PC-3 (cell line): ENCODE measurements at regions not wholly inside any gene's neighbourhood (a gene's known extent, or its start where the extent isn't known, plus 50 kb on each side); places are given as distances from the start of the nearest gene placed in this dataset.

Experiments used
- ATAC-seq: fragments of 200-7000 bp; cut with Tn5 transposase; 2 replicates; pipeline ENCODE4 v1.9.1; 2020; ENCODE audit warnings: mild to moderate bottlenecking, moderate library complexity
- BruUV-seq: library from RNA; stranded (reverse); fragments of 400-500 nt; replicated peaks from 2 replicates; lab custom pipeline; 2021; lab: Mats Ljungman, UMichigan
- CTCF ChIA-PET: fragments of 300-600 bp; sonication (Branson Sonifier 250); formaldehyde crosslinking; loops from one replicate; lab custom pipeline; 2022; ENCODE audit warnings: antibody characterized with exemption; lab: Charles Lee
- POLR2A ChIA-PET: fragments of 300-600 bp; sonication (Branson Sonifier 250); formaldehyde crosslinking; loops from one replicate; lab custom pipeline; 2022; ENCODE audit warnings: antibody characterized with exemption; ENCODE audit not compliant: unreplicated experiment; lab: Charles Lee
- DNase-seq: peaks from one replicate; pipeline ENCODE4 v3.0.0-alpha.2; 2015
- H2AFZ ChIP-seq: fragments of 300-600 bp; sonication (generic); 2 replicates; pipeline ENCODE4 v1.6.0; 2016; ENCODE audit warnings: antibody characterized with exemption, low read length
- H3F3A ChIP-seq: fragments of 300-600 bp; sonication (generic); one replicate; pipeline ENCODE4 v1.6.0; 2017; ENCODE audit warnings: antibody characterized with exemption, low read length, control low read depth, mild to moderate bottlenecking; ENCODE audit not compliant: unreplicated experiment
- H3K27ac ChIP-seq: fragments of 300-600 bp; sonication (generic); 2 replicates; pipeline ENCODE4 v1.5.1; 2016; ENCODE audit warnings: mild to moderate bottlenecking, low read length
- H3K27me3 ChIP-seq: fragments of 300-600 bp; sonication (generic); 2 replicates; pipeline ENCODE4 v1.6.1; 2016; ENCODE audit warnings: low read length, mixed read lengths
- H3K36me3 ChIP-seq: fragments of 300-600 bp; sonication (generic); 2 replicates; pipeline ENCODE4 v1.6.1; 2016; ENCODE audit warnings: low read depth, mixed run types, low read length, mixed read lengths
- H3K4me1 ChIP-seq: fragments of 300-600 bp; sonication (generic); 2 replicates; pipeline ENCODE4 v1.5.1; 2016; ENCODE audit warnings: low read length; ENCODE audit not compliant: insufficient read depth
- H3K4me2 ChIP-seq: fragments of 300-600 bp; sonication (generic); 2 replicates; pipeline ENCODE4 v1.6.0; 2016; ENCODE audit warnings: low read length
- H3K4me3 ChIP-seq: fragments of 300-600 bp; sonication (generic); 2 replicates; pipeline ENCODE4 v1.5.1; 2016; ENCODE audit warnings: mild to moderate bottlenecking, low read length, mixed read lengths
- H3K79me2 ChIP-seq: fragments of 300-600 bp; sonication (generic); 2 replicates; pipeline ENCODE4 v1.6.1; 2017; ENCODE audit warnings: low read length, mixed read lengths
- H3K9ac ChIP-seq: fragments of 300-600 bp; sonication (generic); 2 replicates; pipeline ENCODE4 v1.6.0; 2016; ENCODE audit warnings: mild to moderate bottlenecking, low read length
- H3K9me2 ChIP-seq: fragments of 300-600 bp; sonication (generic); replicated peaks from 2 replicates; pipeline ENCODE4 v1.6.1; 2016; ENCODE audit warnings: mixed run types, low read length, mixed read lengths
- H3K9me3 ChIP-seq: fragments of 300-600 bp; sonication (generic); 2 replicates; pipeline ENCODE4 v1.6.1; 2016; ENCODE audit warnings: low read length, mixed read lengths
- H4K20me1 ChIP-seq: fragments of 300-600 bp; sonication (generic); 2 replicates; pipeline ENCODE4 v1.6.1; 2016; ENCODE audit warnings: low read length, mixed read lengths
- EZH2 ChIP-seq: fragments of 300-600 bp; sonication (generic); IDR thresholded peaks from one replicate; pipeline ENCODE4 v1.6.1; 2017; ENCODE audit warnings: antibody characterized with exemption, mild to moderate bottlenecking, low read length; ENCODE audit not compliant: unreplicated experiment
- EZH2phosphoT487 ChIP-seq: fragments of 300-600 bp; sonication (generic); IDR thresholded peaks from 2 replicates; pipeline ENCODE4 v1.6.1; 2018; ENCODE audit warnings: mild to moderate bottlenecking, antibody characterized with exemption, low read length, borderline replicate concordance
- intact Hi-C: fragments of 100-400 bp; cut with micrococcal nuclease; formaldehyde crosslinking; loops from 2 replicates; pipeline ENCODE4 v1.9.0; 2023
- TF ChIP-seq, protein P1 (sequence below): fragments of 300-600 bp; sonication (generic); conservative IDR thresholded peaks from 2 replicates; pipeline ENCODE4 v1.5.1; 2017; ENCODE audit warnings: antibody characterized with exemption, low read depth, mild to moderate bottlenecking, low read length

DNA sequence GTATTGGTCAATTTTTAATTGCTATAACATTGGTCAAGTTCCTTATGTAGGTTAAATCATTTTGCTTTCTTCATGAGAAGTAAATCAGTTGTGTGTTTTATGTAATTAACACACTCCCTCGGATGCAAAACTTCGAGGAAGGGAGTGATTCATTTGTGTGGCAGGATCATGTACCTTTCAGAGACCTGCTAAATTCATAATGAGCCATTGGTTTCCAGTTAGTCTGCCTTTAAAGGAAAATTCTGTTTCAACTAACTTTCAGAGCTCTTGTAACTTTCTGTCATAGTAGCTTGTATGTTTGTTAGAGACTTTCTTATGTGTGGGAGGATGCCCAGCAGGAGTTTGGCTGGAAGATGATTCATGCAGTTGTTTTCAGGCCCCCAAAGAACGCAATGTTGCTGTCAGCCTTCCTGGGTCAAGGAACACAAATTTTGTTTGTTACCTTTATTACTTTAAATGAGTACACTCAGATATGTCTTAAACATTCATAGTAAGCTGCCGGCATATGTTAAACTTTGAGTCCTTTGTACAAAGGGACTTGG, 72.1 kb downstream of the GPR101 start:
- intact Hi-C loops, result no loop called here
- Histone ChIP-seq H3K9ac (no peak overlapping the region), H3K27ac (no peak overlapping the region), H3K79me2 (no peaks in the 10 kb centered on the region), H2AFZ (no peak overlapping the region), H3F3A (no peaks in the 10 kb centered on the region), H3K4me2 (no peak overlapping the region), H3K4me1 (no peaks in the 10 kb centered on the region), H3K4me3 (no peak overlapping the region), H3K9me3 (no peaks in the 10 kb centered on the region), H4K20me1 (no peaks in the 10 kb centered on the region), H3K36me3 (no peaks in the 10 kb centered on the region), H3K9me2 (no peaks in the 10 kb centered on the region), H3K27me3 (no peaks in the 10 kb centered on the region)
- no peak for DNase-seq
- no peak for TF ChIP-seq EZH2phosphoT487
- TF ChIP-seq EZH2, result no peak
- TF ChIP-seq, protein P1, sequence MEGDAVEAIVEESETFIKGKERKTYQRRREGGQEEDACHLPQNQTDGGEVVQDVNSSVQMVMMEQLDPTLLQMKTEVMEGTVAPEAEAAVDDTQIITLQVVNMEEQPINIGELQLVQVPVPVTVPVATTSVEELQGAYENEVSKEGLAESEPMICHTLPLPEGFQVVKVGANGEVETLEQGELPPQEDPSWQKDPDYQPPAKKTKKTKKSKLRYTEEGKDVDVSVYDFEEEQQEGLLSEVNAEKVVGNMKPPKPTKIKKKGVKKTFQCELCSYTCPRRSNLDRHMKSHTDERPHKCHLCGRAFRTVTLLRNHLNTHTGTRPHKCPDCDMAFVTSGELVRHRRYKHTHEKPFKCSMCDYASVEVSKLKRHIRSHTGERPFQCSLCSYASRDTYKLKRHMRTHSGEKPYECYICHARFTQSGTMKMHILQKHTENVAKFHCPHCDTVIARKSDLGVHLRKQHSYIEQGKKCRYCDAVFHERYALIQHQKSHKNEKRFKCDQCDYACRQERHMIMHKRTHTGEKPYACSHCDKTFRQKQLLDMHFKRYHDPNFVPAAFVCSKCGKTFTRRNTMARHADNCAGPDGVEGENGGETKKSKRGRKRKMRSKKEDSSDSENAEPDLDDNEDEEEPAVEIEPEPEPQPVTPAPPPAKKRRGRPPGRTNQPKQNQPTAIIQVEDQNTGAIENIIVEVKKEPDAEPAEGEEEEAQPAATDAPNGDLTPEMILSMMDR, result no peak
- ChIA-PET CTCF (interaction anchor here (0.5 kb wide), 1 partner anchor 241 kb away, joined by 3 read pairs; no protein-coding TSS in a partner anchor), POLR2A (no interaction called here)
- BruUV-seq, result no TSS peak
- ATAC-seq, result no peak

DNA sequence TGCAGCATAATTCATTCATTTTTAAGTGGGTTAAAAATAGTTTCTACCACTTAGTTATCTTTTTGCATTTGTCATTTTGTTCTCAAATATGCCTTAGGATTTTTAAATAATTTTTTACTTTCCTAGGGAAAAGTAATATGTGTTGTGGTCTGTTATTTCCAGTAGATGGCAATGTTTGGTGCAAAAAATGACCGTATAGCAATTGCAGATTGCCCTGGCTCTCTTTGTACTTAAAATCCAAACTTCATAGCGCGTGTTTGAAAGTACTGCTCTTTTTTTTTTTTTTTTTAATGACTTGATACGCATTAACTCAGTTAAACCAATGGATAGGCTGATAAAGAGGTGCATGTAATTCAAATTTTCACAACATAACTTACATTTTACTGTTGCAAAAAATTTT, 74.4 kb upstream of the RBMX start:
- no peaks in the 10 kb centered on the region for H3F3A ChIP-seq
- no TSS peak for BruUV-seq
- no peak overlapping the region for H3K27ac ChIP-seq
- H4K20me1 ChIP-seq, result no peaks in the 10 kb centered on the region
- H3K79me2 ChIP-seq, result no peaks in the 10 kb centered on the region
- ATAC-seq (peak; percentile 65), DNase-seq (peak; percentile 52)
- no peaks in the 10 kb centered on the region for H3K27me3 ChIP-seq
- H2AFZ ChIP-seq, result no peak overlapping the region
- H3K9me2 ChIP-seq, result no peaks in the 10 kb centered on the region
- H3K4me2 ChIP-seq, result no peak overlapping the region
- H3K9ac ChIP-seq, result no peak overlapping the region
- no peaks in the 10 kb centered on the region for H3K9me3 ChIP-seq
- H3K36me3 ChIP-seq, result no peaks in the 10 kb centered on the region
- ChIA-PET CTCF (no interaction called here), POLR2A (no interaction called here)
- TF ChIP-seq, protein P1, result peak; percentile 66
- TF ChIP-seq EZH2, result no peak
- no peak overlapping the region for H3K4me3 ChIP-seq
- H3K4me1 ChIP-seq, result no peaks in the 10 kb centered on the region
- intact Hi-C loops, result loop anchor here (1.0 to 10.0 kb wide), 4 partner anchors 97 to 1790 kb away; no protein-coding TSS in a partner anchor
